ENCODE measurements at regions not wholly inside any gene's neighbourhood (a gene's known extent, or its start where the extent isn't known, plus 50 kb on each side); places are given as distances from the start of the nearest gene placed in this dataset.

DNA sequence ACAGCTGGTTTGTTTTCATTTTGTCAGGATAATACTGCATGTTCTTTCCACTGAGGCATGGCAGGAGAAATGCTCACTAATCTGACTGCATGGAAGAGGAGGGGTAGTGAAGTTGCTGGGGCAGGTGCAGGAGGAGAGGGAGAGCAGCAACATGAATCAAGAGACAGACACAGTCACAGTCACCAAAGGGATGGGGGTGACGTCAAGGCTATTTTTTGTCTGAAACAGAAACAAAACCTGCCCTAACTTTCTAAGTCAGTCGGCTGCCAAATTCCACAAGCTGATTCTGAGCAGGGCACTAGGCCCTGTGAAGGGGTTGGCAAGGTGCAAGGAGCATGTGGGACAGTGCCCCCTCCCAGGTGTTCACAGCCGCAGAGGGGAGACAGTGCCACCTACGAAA, 186.6 kb upstream of the NSMCE3 start:
- H3K9me3 ChIP-seq = no peaks in the 10 kb centered on the region
- intact Hi-C loops (cut with DNase I) = loop anchor here (10.0 kb wide), 1 partner anchor 99 kb away; no protein-coding TSS in a partner anchor
- DNase-seq (ENCODE audit: low spot score in 2 of 2) = no peak
- TF ChIP-seq, protein P1, sequence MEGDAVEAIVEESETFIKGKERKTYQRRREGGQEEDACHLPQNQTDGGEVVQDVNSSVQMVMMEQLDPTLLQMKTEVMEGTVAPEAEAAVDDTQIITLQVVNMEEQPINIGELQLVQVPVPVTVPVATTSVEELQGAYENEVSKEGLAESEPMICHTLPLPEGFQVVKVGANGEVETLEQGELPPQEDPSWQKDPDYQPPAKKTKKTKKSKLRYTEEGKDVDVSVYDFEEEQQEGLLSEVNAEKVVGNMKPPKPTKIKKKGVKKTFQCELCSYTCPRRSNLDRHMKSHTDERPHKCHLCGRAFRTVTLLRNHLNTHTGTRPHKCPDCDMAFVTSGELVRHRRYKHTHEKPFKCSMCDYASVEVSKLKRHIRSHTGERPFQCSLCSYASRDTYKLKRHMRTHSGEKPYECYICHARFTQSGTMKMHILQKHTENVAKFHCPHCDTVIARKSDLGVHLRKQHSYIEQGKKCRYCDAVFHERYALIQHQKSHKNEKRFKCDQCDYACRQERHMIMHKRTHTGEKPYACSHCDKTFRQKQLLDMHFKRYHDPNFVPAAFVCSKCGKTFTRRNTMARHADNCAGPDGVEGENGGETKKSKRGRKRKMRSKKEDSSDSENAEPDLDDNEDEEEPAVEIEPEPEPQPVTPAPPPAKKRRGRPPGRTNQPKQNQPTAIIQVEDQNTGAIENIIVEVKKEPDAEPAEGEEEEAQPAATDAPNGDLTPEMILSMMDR (IDR thresholded peaks at IDR 0.05) = no peak
- H3K36me3 ChIP-seq = no peaks in the 10 kb centered on the region
- no peaks in the 10 kb centered on the region for H3K4me1 ChIP-seq
- no peak overlapping the region for H3K4me3 ChIP-seq
- H3K27ac ChIP-seq = no peak overlapping the region
- no peaks in the 10 kb centered on the region for H3K27me3 ChIP-seq

DNA sequence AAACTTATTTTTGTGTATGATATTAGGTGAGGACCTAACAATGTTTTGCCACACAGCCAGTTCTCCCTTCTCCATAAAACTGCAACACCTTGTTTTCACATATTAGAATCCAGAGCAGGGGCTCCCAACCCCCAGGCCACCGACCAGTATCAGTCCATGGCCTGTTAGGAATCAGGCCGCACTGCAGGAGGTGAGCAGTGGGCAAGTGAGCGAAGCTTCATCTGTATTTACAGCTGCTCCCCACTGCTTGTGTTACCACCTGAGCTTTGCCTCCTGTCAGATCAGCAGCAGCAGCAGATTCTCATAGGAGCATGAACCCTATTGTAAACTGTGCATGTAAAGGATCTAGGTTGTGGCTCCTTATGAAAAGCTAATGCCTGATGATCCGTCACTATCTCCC, 185.9 kb upstream of the NSMCE3 start:
- Histone ChIP-seq H3K36me3 (no peaks in the 10 kb centered on the region), H3K27me3 (no peaks in the 10 kb centered on the region), H3K4me1 (no peaks in the 10 kb centered on the region), H3K9me3 (no peaks in the 10 kb centered on the region), H3K4me3 (no peak overlapping the region), H3K27ac (no peak overlapping the region)
- TF ChIP-seq, protein P1 (IDR thresholded peaks at IDR 0.05) = no peak
- intact Hi-C loops (cut with DNase I) = loop anchor here (10.0 kb wide), 1 partner anchor 99 kb away; no protein-coding TSS in a partner anchor
- no peak for DNase-seq (ENCODE audit: low spot score in 2 of 2)

DNA sequence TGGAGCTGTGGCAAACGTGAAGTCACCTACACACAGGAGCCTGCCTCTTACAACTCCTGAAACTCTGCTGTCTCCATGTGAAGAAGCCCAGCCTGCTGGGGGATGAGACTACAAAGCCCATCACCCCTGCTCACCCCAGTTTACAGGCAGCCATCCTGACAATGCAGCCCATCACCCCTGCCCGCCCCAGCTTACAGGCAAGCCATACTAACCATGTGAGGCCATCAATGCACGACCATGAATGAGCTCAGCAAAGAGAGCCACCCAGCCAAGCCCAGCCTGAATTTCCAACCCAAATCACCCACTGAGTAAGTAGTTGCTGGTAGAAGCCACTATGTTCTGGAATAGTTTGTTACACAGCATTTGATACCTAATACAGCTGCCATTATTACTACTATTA, 185.4 kb upstream of the NSMCE3 start:
- DNase-seq (ENCODE audit: low spot score in 2 of 2) = no peak
- H3K4me1 ChIP-seq = no peaks in the 10 kb centered on the region
- H3K9me3 ChIP-seq = no peaks in the 10 kb centered on the region
- TF ChIP-seq, protein P1 (IDR thresholded peaks at IDR 0.05) = no peak
- intact Hi-C loops (cut with DNase I) = loop anchor here (10.0 kb wide), 1 partner anchor 100 kb away; no protein-coding TSS in a partner anchor
- no peak overlapping the region for H3K27ac ChIP-seq
- H3K36me3 ChIP-seq = no peaks in the 10 kb centered on the region
- no peaks in the 10 kb centered on the region for H3K27me3 ChIP-seq
- H3K4me3 ChIP-seq = no peak overlapping the region

DNA sequence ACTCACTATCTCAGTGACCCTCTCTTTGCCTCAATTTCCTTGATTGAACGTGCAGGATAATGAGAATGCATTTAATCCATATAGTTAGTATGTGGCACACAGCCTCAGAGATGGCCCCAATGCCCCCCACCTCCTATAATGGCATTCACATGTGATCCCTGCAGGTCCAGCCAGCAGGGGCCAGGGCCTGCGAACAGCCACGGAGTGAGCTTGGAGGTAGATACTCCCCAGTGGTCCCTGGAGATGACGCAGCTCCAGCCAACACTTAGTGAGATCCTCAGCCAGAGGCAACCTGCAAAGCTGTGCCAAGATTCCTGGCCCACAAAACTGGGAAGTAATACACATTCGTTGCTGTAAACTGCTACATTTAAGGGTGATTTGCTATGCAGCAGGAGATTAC, 184.9 kb upstream of the NSMCE3 start:
- Histone ChIP-seq H3K4me3 (no peak overlapping the region), H3K9me3 (no peaks in the 10 kb centered on the region), H3K27ac (no peak overlapping the region), H3K36me3 (no peaks in the 10 kb centered on the region), H3K27me3 (no peaks in the 10 kb centered on the region), H3K4me1 (no peaks in the 10 kb centered on the region)
- TF ChIP-seq, protein P1 (IDR thresholded peaks at IDR 0.05) = no peak
- intact Hi-C loops (cut with DNase I) = loop anchor here (5.0 to 10.0 kb wide), 2 partner anchors 63 to 100 kb away; no protein-coding TSS in a partner anchor
- no peak for DNase-seq (ENCODE audit: low spot score in 2 of 2)

DNA sequence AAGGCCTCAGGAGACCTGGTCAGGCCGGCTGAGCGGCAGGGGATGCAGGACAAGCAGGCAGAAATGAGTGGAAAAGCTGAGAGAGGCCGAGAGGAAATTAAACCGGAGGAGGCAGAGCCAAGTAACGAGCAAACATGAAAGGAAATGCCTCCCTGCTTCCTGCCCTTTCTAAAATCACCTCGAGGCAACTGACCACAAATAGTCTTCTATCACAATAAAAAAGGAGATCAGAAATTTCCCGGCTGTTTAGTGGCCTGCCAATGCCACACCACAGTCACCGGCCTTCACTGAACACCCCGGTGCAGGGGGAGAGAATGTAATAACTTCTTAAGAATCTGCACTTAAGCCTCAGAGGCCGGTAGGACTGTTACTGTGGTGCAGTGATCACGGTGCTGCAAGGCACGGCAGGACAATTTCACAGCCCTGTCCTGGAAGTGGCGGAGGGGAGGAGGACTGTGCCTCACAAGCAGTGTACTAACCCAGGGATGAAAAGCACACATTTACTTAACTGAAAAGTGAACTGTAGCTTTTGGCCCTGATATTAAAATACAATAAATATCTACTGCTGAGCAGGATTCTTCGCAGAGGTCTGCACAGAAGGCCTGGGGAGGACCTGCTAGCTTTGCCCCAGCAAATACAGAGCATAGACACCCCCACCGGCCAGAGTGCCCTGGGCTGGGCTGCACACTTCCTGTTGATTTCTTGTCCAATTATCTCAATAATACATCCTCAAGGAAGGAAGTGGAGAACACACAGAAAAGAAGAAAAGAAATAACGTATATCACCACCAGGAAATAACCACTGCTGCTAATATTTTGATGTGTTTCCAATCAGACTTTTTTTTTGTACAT, 183.5 kb upstream of the NSMCE3 start:
- intact Hi-C loops (cut with DNase I) = loop anchor here (5.0 to 10.0 kb wide), 2 partner anchors 64 to 102 kb away; no protein-coding TSS in a partner anchor
- no peak for DNase-seq (ENCODE audit: low spot score in 2 of 2)
- TF ChIP-seq, protein P1 (IDR thresholded peaks at IDR 0.05) = no peak
- Histone ChIP-seq H3K27ac (no peak overlapping the region), H3K36me3 (no peaks in the 10 kb centered on the region), H3K9me3 (no peaks in the 10 kb centered on the region), H3K27me3 (no peaks in the 10 kb centered on the region), H3K4me3 (no peak overlapping the region), H3K4me1 (no peaks in the 10 kb centered on the region)
